ENCODE measurements at regions not wholly inside any gene's neighbourhood (a gene's known extent, or its start where the extent isn't known, plus 50 kb on each side); places are given as distances from the start of the nearest gene placed in this dataset.
"Not testable (repeated sequence)": the region's sequence is repeated elsewhere in the genome, so short reads cannot be mapped to it uniquely, and the experiment has no call there.

- intact Hi-C loops (cut with DNase I): no loop called here
- no peak for TF ChIP-seq CTCF (IDR thresholded peaks at IDR 0.05)
- no peaks in the 10 kb centered on the region for H3K27me3 ChIP-seq
- no peaks in the 10 kb centered on the region for H3K36me3 ChIP-seq
- no peaks in the 10 kb centered on the region for H3K4me1 ChIP-seq
- DNase-seq (ENCODE audit: low spot score in 2 of 2): no peak
- H3K4me3 ChIP-seq: no peak overlapping the region
- H3K9me3 ChIP-seq: no peaks in the 10 kb centered on the region
- no peak overlapping the region for H3K27ac ChIP-seq
These were observed 726.5 kb upstream of the PKDCC start for GRCh38 chr2:41321351-41321750.

- H3K36me3 ChIP-seq: no peaks in the 10 kb centered on the region
- no peak for TF ChIP-seq CTCF (IDR thresholded peaks at IDR 0.05)
- H3K27me3 ChIP-seq: no peaks in the 10 kb centered on the region
- no peaks in the 10 kb centered on the region for H3K9me3 ChIP-seq
- intact Hi-C loops (cut with DNase I): no loop called here
- no peaks in the 10 kb centered on the region for H3K4me1 ChIP-seq
- no peak for DNase-seq (ENCODE audit: low spot score in 2 of 2)
- no peak overlapping the region for H3K27ac ChIP-seq
- no peak overlapping the region for H3K4me3 ChIP-seq
These were observed 721.0 kb upstream of the PKDCC start for GRCh38 chr2:41326851-41327250.

- Histone ChIP-seq H3K4me1 (no peaks in the 10 kb centered on the region), H3K9me3 (no peaks in the 10 kb centered on the region), H3K4me3 (no peak overlapping the region), H3K36me3 (no peaks in the 10 kb centered on the region), H3K27me3 (no peaks in the 10 kb centered on the region), H3K27ac (no peak overlapping the region)
- intact Hi-C loops (cut with DNase I): no loop called here
- DNase-seq (ENCODE audit: low spot score in 2 of 2): no peak
- TF ChIP-seq CTCF (IDR thresholded peaks at IDR 0.05): no peak
These were observed 718.8 kb upstream of the PKDCC start for GRCh38 chr2:41329040-41329439.

GRCh38 chr2:41334159-41334558, 713.7 kb upstream of the PKDCC start:
- Histone ChIP-seq H3K27me3 (no peaks in the 10 kb centered on the region), H3K4me3 (no peak overlapping the region), H3K36me3 (no peaks in the 10 kb centered on the region), H3K27ac (no peak overlapping the region), H3K9me3 (no peaks in the 10 kb centered on the region), H3K4me1 (no peaks in the 10 kb centered on the region)
- intact Hi-C loops (cut with DNase I): no loop called here
- TF ChIP-seq CTCF (IDR thresholded peaks at IDR 0.05): no peak
- no peak for DNase-seq (ENCODE audit: low spot score in 2 of 2)

GRCh38 chr2:41335573-41335972, 712.2 kb upstream of the PKDCC start:
- H3K4me1 ChIP-seq; H3K27me3 ChIP-seq; DNase-seq (ENCODE audit: low spot score in 2 of 2); H3K36me3 ChIP-seq; H3K9me3 ChIP-seq; H3K27ac ChIP-seq; H3K4me3 ChIP-seq; intact Hi-C loops (cut with DNase I): not testable (repeated sequence)

GRCh38 chr2:41337956-41338355, 709.9 kb upstream of the PKDCC start:
- Histone ChIP-seq H3K4me3 (no peak overlapping the region), H3K27ac (no peak overlapping the region), H3K9me3 (no peaks in the 10 kb centered on the region), H3K4me1 (no peaks in the 10 kb centered on the region), H3K27me3 (no peaks in the 10 kb centered on the region), H3K36me3 (no peaks in the 10 kb centered on the region)
- no peak for DNase-seq (ENCODE audit: low spot score in 2 of 2)
- no peak for TF ChIP-seq CTCF (IDR thresholded peaks at IDR 0.05)
- intact Hi-C loops (cut with DNase I): no loop called here

Measured in ascending aorta (tissue), 2 donors.